Endothelial cell of umbilical vein (primary cell): ENCODE measurements at regions not wholly inside any gene's neighbourhood (a gene's known extent, or its start where the extent isn't known, plus 50 kb on each side); places are given as distances from the start of the nearest gene placed in this dataset.

Experiments used
- BruUV-seq: library from RNA; stranded (reverse); fragments of 400-500 nt; replicated peaks from 2 replicates; lab custom pipeline; 2021; lab: Mats Ljungman, UMichigan
- CTCF ChIA-PET: fragments of 300-600, 350-600 bp; sonication (Branson Sonifier 250); formaldehyde crosslinking; loops from one replicate; lab custom pipeline; 2021; ENCODE audit warnings: antibody characterized with exemption, inconsistent platforms; lab: Charles Lee
- POLR2A ChIA-PET: fragments of 300-600, 350-600 bp; sonication (Branson Sonifier 250); formaldehyde crosslinking; loops from one replicate; lab custom pipeline; 2021; ENCODE audit warnings: antibody characterized with exemption, inconsistent platforms; lab: Charles Lee
- DNase-seq: peaks from one replicate; pipeline ENCODE4 v3.0.0-alpha.2; 2011; ENCODE audit warnings: low read depth, low spot score
- FAIRE-seq: peaks from 2 replicates; lab custom pipeline; 2011; peaks lifted over from hg19 to GRCh38; lab: Jason Lieb, UNC
- H2AFZ ChIP-seq: 2 replicates; pipeline ENCODE4 v1.6.0; 2012; ENCODE audit warnings: low read depth, low read length, control low read depth, inconsistent platforms
- H3K27ac ChIP-seq: 2 replicates; pipeline ENCODE4 v1.5.1; 2011; ENCODE audit warnings: low read depth, mild to moderate bottlenecking, control low read depth, low read length, moderate library complexity; ENCODE audit not compliant: insufficient read depth
- H3K27me3 ChIP-seq, 2 experiments: 2 replicates each; pipeline versions ENCODE4 v1.6.0 to v1.6.1; 2011; ENCODE audit warnings: low read length in 2 of 2, mixed read lengths in 1 of 2; ENCODE audit not compliant: control insufficient read depth in 2 of 2, insufficient read depth in 2 of 2
- H3K36me3 ChIP-seq, 2 experiments: 2 replicates in 1 of 2; 3 replicates in 1 of 2; pipeline ENCODE4 v1.5.1; 2011; ENCODE audit warnings: low read length in 2 of 2, mild to moderate bottlenecking in 1 of 2, moderate library complexity in 1 of 2; ENCODE audit not compliant: control insufficient read depth in 2 of 2, insufficient read depth in 2 of 2; ENCODE audit errors: extremely low read depth in 1 of 2
- H3K4me1 ChIP-seq: 3 replicates; pipeline ENCODE4 v1.5.1; 2011; ENCODE audit warnings: mild to moderate bottlenecking, low read length; ENCODE audit not compliant: control insufficient read depth, insufficient read depth; ENCODE audit errors: extremely low read depth
- H3K4me2 ChIP-seq: 2 replicates; pipeline ENCODE4 v1.6.1; 2011; ENCODE audit warnings: low read length, control low read depth, mixed read lengths; ENCODE audit not compliant: insufficient read depth
- H3K4me3 ChIP-seq, 3 experiments: fragments of 200-600 bp in 1 of 3; sonication (generic), shearing (Covaris generic) in 1 of 3; replicated peaks in 1 of 3; 2 replicates each; pipeline ENCODE4 v1.5.1; 2011 to 2016; ENCODE audit warnings: control low read depth in 3 of 3, low read length in 3 of 3, mild to moderate bottlenecking in 2 of 3, inconsistent platforms in 1 of 3, low read depth in 1 of 3, moderate library complexity in 1 of 3; ENCODE audit not compliant: insufficient read depth in 1 of 3
- H3K79me2 ChIP-seq: 2 replicates; pipeline ENCODE4 v1.6.0; 2012; ENCODE audit warnings: low read length, inconsistent platforms; ENCODE audit not compliant: control insufficient read depth, insufficient read depth
- H3K9ac ChIP-seq: replicated peaks from 2 replicates; pipeline ENCODE3; 2011; ENCODE audit warnings: low read length, control low read depth; ENCODE audit not compliant: insufficient read depth; ENCODE audit errors: extremely low read depth
- H3K9me1 ChIP-seq: replicated peaks from 3 replicates; pipeline ENCODE4 v1.6.0; 2011; ENCODE audit warnings: mild to moderate bottlenecking, low read length; ENCODE audit not compliant: control insufficient read depth, insufficient read depth; ENCODE audit errors: extremely low read depth
- H3K9me3 ChIP-seq: replicated peaks from 2 replicates; pipeline ENCODE4 v1.5.1; 2012; ENCODE audit warnings: low read length, inconsistent platforms; ENCODE audit not compliant: control insufficient read depth, insufficient read depth
- H4K20me1 ChIP-seq: replicated peaks from 2 replicates; pipeline ENCODE3; 2011; ENCODE audit warnings: mild to moderate bottlenecking, low read length; ENCODE audit not compliant: control insufficient read depth, insufficient read depth; ENCODE audit errors: extremely low read depth
- EZH2 ChIP-seq: IDR thresholded peaks from 2 replicates; pipeline ENCODE4 v1.6.1; 2012; ENCODE audit warnings: borderline replicate concordance, low read depth, mild to moderate bottlenecking, moderate library complexity, low read length, inconsistent platforms; ENCODE audit not compliant: severe bottlenecking
- FOS ChIP-seq: IDR thresholded peaks from 2 replicates; pipeline ENCODE4 v1.6.1; 2011; ENCODE audit warnings: mild to moderate bottlenecking, low read length, moderate library complexity, borderline replicate concordance; ENCODE audit not compliant: insufficient read depth
- GATA2 ChIP-seq: IDR thresholded peaks from 2 replicates; pipeline ENCODE4 v1.7.0; 2011; ENCODE audit warnings: low read depth, mild to moderate bottlenecking, moderate library complexity, mixed read lengths, low read length; ENCODE audit not compliant: insufficient read length, insufficient read depth
- JUN ChIP-seq: IDR thresholded peaks from 2 replicates; pipeline ENCODE4 v1.6.1; 2011; ENCODE audit warnings: borderline replicate concordance, low read depth; ENCODE audit not compliant: insufficient read length, insufficient read depth
- MYC ChIP-seq: IDR thresholded peaks from one replicate; pipeline ENCODE4 v1.6.1; 2011; ENCODE audit warnings: mild to moderate bottlenecking, low read depth, low read length
- POLR2A ChIP-seq: IDR thresholded peaks from 2 replicates; pipeline ENCODE4 v1.6.1; 2012; ENCODE audit warnings: low read depth, mild to moderate bottlenecking, control low read depth, low read length
- POLR2AphosphoS5 ChIP-seq: IDR thresholded peaks from 2 replicates; pipeline ENCODE4 v1.6.1; 2012; ENCODE audit warnings: low read depth, mild to moderate bottlenecking, control low read depth, low read length, moderate library complexity; ENCODE audit not compliant: insufficient read depth
- dilution Hi-C: fragments of 300-500 bp; cut with MboI; formaldehyde crosslinking; loops from one replicate; pipeline ENCODE4 v1.15.0; 2019; ENCODE audit warnings: low sequenced_read_pairs; ENCODE audit not compliant: extremely low pct_ligation_motif_present
- intact Hi-C: fragments of 100-400 bp; cut with micrococcal nuclease; formaldehyde crosslinking; loops from one replicate; pipeline ENCODE4 v1.10.0; 2022
- TF ChIP-seq, protein P1 (sequence below): IDR thresholded peaks from 2 replicates; pipeline ENCODE4 v1.6.1; 2011; ENCODE audit not compliant: insufficient read depth, insufficient read length
- TF ChIP-seq, protein P2 (sequence below), 2 donors: IDR thresholded peaks; 1 replicate in 1 of 2; 2 replicates in 1 of 2; pipeline ENCODE4 v1.5.1; 2011; ENCODE audit warnings: low read length in 2 of 2, mild to moderate bottlenecking in 2 of 2, moderate library complexity in 2 of 2, control low read depth in 1 of 2, inconsistent platforms in 1 of 2, low read depth in 1 of 2; ENCODE audit not compliant: insufficient read depth in 1 of 2; ENCODE audit errors: extremely low read depth in 1 of 2

DNA sequence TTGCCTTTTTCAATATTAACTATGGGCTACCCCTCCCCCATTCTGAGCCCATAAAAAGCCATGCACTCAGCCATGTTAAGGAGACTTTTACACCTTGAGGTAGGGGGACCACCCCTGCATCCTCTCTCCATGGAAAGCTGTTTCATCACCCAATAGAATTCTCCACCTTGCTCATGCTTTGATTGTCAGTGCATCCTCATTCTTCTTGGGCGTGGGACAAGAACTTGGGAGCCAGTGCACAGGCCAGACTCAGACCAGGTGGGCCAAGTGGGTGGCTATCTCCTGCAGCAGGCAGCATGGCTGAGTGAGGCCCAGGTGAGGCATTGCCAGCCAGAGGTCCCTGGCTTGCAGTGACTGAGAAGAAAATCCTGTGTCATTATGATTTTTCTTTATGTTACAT lies 357.4 kb upstream of the CDIN1 start:
- no TSS peak for BruUV-seq
- Histone ChIP-seq H3K79me2 (no peaks in the 10 kb centered on the region), H3K9me1 (no peaks in the 10 kb centered on the region), H3K9ac (no peak overlapping the region), H3K9me3 (peaks cover 1% of the 10 kb centered on the region), H3K4me2 (no peak overlapping the region), H3K4me1 (no peaks in the 10 kb centered on the region), H3K27ac (no peak overlapping the region), H3K27me3 (no peaks in the 10 kb centered on the region), H3K36me3 (no peaks in the 10 kb centered on the region), H4K20me1 (no peaks in the 10 kb centered on the region), H3K4me3 (no peak overlapping the region), H2AFZ (no peak overlapping the region)
- FAIRE-seq (no peak), DNase-seq (no peak)
- ChIA-PET POLR2A (no interaction called here), CTCF (no interaction called here)
- dilution Hi-C loops (no loop called here), intact Hi-C loops (no loop called here)
- TF ChIP-seq MYC: no peak
- TF ChIP-seq EZH2: no peak
- TF ChIP-seq GATA2: no peak
- TF ChIP-seq, protein P1, sequence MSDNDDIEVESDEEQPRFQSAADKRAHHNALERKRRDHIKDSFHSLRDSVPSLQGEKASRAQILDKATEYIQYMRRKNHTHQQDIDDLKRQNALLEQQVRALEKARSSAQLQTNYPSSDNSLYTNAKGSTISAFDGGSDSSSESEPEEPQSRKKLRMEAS: no peak
- TF ChIP-seq POLR2AphosphoS5: no peak
- no peak for TF ChIP-seq JUN
- TF ChIP-seq FOS: no peak
- TF ChIP-seq, protein P2, sequence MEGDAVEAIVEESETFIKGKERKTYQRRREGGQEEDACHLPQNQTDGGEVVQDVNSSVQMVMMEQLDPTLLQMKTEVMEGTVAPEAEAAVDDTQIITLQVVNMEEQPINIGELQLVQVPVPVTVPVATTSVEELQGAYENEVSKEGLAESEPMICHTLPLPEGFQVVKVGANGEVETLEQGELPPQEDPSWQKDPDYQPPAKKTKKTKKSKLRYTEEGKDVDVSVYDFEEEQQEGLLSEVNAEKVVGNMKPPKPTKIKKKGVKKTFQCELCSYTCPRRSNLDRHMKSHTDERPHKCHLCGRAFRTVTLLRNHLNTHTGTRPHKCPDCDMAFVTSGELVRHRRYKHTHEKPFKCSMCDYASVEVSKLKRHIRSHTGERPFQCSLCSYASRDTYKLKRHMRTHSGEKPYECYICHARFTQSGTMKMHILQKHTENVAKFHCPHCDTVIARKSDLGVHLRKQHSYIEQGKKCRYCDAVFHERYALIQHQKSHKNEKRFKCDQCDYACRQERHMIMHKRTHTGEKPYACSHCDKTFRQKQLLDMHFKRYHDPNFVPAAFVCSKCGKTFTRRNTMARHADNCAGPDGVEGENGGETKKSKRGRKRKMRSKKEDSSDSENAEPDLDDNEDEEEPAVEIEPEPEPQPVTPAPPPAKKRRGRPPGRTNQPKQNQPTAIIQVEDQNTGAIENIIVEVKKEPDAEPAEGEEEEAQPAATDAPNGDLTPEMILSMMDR (IDR thresholded peaks at IDR 0.05; ENCODE audit: extremely low read depth in 1 of 2, insufficient read depth in 1 of 2, low read depth in 1 of 2, low read length in 2 of 2): no peak
- no peak for TF ChIP-seq POLR2A
